NOMO-1 (cell line): ENCODE measurements at regions not wholly inside any gene's neighbourhood (a gene's known extent, or its start where the extent isn't known, plus 50 kb on each side); places are given as distances from the start of the nearest gene placed in this dataset.
"Not testable (repeated sequence)": the region's sequence is repeated elsewhere in the genome, so short reads cannot be mapped to it uniquely, and the experiment has no call there.

ENCODE experiments used
- DNase-seq, 2 experiments: peaks; one replicate each; lab custom pipeline; 2025; ENCODE audit not compliant: unreplicated experiment in 2 of 2; lab: John Stamatoyannopoulos, UW

DNA sequence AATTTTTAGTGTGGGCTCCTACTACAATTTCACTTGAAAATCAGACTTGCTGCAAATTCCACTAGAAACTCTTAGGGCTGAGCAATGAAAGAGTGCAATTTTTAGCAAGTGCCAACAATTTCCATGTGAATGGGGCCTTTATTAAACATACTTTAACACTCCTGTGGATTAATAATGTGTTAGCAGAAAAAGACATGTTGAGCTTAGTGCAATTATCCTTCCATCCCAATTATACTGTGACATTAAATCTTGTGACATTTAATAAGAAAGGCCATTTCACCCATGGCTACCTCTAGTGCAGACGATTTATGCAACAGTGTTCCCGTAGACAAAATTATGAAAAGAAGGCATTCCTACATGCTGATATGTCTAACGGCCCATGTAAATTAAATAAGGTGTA is 639.7 kb downstream of the STK39 start:
- DNase-seq = no peak

DNA sequence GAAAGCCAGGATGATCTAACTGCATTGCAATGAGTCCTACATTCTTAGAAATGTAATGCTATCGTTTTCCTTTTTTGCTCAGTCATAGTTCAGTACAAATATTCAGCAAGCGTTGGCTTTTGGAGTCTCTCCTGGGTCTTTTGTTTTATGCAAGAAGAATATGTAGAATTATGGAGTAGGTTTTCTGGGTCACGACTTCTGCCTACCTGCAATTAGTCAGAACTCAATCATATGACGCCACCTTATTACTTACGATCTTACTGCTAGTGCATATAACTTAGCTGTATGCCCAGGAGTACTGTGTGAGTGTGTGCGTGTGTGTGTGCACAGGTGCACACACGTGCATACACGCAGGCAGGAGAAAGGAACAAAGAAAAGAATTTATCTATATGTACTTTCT is 640.2 kb downstream of the STK39 start:
- no peak for DNase-seq

DNA sequence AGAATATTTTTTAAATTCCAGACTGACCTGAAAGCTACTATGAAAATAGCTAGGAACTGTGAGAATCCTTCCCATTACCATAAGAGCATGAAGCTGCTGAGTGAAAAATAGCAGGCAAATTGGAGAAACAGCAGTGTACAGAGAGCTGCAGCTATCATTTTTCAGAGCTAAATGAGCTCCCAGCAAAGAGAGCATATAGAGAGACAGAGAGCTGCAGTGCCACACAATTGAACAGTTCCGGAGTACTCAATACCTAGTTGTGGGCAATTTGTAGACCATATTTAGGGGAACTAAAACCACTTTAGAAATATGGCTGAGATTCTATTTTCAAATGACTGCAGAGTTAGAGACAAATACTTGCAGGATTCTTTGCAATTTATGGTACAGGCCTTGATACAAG is 645.3 kb downstream of the STK39 start:
- no peak for DNase-seq

DNA sequence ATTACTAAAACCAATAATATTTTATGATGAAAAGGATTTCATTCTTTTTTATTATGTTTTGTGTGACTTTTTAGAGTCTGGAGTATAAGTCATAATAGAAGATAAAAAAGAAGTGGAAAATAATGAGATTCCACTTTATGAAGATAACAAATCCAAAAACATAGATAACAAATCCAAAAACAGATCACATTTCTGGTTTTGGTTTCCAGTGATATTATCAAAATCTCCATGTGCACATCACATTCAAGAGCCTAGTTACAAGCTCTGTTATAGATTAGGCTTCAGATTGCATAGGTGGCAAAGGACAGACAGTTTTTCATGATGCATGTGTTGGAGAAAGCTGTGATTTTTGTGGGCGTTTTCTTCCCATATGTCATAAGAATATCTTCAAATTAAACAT is 648.2 kb downstream of the STK39 start:
- DNase-seq = no peak

DNA sequence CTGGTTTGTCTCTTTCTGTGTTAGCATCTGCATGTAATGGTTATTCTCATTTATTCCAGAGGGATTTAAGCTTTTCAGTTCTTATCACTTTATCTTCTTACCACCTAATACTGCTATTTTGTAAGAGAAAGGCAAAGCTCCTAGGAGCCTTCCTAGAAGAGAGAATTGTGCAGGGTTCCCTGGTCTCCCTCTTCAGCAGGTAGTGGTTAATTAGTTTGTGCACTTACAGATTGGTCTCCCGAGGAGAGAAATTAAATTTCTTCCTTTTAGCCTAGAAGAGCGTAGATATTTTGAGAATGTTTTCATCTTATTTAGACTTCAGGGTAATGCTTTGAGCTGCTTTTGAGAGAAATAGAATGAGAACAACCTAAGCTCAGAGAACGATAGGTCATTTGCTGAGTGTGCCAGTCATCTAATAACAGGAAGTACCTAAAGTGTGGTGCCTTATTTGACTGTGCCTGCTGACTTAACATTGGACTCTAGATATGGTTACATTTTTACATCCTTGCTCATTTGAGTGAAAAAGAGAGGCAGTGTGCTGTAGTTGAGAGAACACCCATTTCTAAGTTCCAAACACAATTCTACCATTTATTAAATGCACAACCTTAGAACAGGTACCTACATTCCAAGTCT is 651.4 kb downstream of the STK39 start:
- peak in 1 of 2 experiments; percentile 9 for DNase-seq

DNA sequence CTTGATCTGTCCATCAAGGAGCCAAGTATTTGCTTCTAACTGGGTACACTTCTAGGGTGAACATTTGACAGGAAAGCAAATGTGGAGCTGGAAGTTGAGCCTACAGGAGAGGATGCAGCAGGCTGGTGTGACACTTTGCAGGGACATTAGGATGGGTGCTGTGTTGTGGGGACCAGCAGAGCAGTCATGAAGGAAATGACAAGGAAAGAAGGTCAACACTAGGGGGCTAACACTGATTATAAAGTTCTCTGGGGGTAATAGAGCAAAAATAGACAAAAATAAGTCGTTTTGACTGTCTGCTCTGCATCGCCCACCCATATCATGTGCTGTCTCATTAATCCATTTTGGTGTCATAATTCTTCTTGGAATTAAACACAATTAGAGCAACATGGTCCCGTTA is 652.4 kb downstream of the STK39 start:
- no peak for DNase-seq

DNA sequence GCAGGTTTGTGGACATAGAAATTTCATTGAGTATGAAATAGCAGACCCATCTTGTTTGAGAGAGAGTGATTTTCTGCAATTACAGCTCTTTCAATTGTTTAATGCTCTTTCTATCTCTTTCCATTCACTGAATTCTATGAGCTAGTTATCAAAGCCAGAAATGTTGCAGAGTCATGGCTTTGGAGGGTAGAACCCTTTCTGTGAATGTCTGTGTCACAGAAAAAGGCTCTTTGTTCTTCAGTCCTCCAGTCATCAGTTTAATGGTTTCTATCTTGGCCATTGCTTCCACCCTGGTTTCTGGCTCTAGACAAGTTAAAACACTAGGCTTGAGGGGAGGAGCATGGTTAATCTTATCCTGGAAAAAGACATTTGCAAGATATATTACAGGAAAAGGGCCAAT is 655.0 kb downstream of the STK39 start:
- DNase-seq = no peak

DNA sequence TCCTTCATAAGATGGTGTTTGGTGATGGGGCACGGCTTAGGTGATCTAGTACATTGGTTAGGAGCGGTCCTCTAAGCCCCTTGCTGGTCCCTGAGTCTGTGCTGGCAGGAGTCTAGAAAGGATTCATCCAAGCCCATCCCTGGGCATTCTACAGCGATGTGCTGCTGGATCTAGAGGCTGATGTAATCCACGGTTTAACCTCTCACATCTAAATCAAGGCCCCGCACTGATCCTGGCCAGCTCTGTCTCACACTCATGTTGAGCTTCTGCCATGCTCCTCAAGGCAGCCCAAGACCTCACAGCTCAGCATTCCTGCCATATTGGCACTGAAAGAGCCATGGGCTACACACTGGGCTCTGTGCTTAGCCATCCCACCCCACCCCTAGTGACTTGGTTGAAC is 664.8 kb downstream of the STK39 start:
- DNase-seq = no peak

DNA sequence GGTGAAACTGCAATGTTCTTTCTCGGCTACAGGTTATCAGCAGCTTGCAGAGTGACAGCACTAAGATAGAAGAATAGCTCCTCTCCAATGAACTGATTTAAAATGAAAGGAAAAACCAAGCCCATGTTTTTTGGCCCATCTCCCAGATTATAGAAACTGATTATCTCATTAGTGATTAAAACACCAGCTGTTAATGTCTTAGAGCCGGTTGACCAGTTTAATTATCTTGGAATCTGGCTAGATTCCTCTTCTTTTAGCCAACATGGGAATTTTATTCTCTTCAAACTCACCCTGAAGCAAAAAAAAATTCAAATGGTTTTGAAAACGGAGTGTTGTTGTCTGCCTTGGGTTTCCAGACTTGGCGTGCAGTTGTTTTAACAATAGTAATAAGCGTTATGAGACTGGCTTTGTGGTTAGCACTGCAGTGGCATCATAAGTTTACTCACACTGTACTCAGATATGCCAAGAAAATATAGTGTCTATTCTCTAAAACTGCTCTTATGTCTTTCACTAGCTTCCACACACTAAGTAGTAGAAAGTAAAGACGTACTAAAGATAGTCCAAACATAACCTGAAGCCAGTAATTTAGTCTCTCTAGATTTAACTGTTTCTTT is 665.3 kb downstream of the STK39 start:
- no peak for DNase-seq

DNA sequence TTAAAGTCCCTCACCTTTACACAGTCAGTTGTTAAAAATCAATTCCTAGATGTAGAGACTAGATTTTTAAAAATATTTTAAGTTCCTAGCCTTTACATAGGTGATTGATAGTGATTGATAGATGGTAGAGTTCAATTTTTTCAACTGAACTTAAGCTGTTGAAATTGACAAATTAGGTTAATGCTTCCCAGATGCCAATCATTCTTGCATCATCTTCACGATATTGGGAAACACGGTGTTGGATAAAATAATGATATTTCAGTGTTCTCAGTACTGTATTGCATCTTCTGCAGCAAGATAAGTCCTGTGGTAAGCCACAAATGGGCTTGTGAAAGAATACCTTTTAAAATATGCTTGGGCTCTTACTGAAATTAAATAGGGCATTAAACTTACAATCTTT is 667.6 kb downstream of the STK39 start:
- no peak for DNase-seq

DNA sequence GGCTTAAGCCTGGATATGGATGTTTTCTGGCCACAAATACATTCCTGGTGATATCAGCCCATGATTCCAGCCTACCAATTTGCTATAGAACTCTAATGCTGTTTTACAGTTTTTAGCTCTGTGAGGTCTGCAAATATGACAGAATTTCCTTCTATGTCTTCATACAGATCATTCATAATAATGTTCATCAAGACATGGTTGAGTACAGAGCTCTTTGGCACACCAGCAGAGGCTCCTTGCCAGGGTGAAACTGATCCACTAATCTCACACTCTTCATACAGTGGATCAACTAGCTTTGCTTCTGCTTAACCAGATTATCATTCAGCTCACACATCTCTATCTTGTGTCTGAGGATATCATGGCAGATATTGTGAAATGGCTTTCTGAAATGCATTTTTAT is 672.1 kb downstream of the STK39 start:
- DNase-seq = no peak

DNA sequence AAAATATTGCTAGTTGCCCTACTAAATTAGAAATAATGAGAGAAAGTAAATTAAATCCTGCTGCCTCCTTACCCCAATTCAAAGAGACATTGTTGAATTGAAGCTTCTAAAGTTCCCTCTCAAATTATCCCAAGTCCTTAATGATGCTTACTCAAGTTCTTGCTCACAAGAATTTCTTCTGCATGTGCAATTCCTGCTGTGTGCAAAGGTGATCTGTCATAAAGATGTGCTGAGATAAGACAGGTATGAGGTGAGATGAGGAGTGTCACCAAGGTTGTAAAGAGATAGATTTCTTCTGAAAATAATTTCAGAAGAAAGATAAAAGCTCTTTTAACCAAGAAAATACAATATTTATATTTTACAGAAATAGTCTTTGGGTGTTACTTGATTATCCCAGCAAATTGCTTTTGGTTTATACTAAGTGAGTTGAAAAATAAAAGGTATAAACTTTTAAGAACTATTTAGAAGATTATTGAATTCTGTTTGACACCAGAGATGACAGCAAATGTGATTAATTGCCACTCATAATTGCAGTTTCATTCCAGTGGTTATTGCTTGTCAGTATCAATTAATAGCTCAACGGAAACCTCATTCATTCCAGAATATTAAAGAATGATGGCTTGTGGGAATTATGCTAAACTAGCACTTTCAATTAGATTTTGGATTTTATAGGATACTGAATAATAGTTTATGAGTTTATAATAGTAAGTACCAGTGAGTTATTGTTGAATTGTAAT is 674.3 kb downstream of the STK39 start:
- no peak for DNase-seq

DNA sequence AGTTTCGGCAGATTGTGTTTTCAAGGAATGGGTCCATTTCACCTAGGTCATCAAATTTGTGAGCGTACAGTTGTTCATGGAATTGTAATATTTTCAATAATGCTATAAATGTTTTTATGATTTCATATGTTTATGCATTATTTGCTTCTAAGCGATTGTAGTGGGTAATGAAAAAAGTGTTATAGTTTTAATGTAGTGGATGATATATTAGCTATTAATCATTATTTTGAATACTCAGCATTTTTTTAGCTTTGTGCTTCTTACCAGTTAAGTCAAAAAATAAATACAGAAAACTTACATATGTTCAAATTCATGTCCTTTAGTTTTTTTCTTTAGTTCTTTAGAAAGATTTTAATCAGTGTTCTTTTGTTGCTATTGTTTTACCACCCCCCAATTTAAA is 677.0 kb downstream of the STK39 start:
- DNase-seq = no peak

DNA sequence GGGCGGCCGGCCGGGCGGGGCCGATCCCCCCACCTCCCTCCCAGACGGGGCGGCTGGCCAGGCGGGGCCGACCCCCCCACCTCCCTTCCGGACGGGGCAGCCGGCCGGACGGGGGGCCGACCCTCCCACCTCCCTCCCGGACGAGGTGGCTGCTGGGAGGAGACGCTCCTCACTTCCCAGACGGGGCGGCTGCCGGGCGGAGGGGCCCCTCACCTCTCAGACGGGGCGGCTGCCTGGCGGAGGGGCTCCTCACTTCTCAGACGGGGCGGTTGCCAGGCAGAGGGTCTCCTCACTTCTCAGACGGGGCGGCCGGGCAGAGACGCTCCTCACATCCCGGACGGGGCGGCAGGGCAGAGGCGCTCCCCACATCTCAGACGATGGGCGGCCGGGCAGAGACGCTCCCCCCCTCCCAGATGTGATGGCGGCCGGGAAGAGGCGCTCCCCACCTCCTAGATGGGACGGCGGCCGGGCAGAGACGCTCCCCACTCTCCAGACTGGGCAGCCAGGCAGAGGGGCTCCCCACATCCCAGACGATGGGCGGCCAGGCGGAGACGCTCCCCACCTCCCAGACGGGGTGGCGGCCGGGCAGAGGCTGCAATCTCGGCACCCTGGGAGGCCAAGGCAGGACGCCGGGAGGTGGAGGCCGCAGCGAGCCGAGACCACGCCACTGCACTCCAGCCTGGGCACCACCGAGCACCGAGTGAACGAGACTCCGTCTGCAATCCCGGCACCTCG is 675.8 kb downstream of the XIRP2 start:
- not testable (repeated sequence) for DNase-seq

DNA sequence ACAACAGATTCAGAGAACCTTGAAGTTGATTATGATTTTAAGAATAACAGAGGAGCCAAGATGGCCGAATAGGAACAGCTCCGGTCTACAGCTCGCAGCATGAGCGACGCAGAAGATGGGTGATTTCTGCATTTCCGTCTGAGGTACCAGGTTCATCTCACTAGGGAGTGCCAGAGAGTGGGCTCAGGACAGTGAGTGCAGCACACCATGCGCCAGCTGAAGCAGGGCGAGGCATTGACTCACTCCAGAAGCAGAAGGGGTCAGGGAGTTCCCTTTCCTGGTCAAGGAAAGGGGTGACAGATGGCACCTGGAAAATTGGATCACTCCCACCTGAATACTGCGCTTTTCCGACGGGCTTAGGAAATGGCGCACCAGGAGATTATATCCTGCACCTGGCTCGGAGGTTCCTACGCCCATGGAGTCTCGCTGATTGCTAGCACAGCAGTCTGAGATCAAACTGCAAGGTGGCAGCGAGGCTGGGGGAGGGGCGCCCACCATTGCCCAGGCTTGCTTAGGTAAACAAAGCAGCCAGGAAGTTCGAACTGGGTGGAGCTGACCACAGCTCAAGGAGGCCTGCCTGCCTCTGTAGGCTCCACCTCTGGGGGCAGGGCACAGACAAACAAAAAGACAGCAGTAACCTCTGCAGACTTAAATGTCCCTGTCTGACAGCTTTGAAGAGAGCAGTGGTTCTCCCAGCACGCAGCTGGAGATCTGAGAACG is 670.2 kb downstream of the XIRP2 start:
- not testable (repeated sequence) for DNase-seq

DNA sequence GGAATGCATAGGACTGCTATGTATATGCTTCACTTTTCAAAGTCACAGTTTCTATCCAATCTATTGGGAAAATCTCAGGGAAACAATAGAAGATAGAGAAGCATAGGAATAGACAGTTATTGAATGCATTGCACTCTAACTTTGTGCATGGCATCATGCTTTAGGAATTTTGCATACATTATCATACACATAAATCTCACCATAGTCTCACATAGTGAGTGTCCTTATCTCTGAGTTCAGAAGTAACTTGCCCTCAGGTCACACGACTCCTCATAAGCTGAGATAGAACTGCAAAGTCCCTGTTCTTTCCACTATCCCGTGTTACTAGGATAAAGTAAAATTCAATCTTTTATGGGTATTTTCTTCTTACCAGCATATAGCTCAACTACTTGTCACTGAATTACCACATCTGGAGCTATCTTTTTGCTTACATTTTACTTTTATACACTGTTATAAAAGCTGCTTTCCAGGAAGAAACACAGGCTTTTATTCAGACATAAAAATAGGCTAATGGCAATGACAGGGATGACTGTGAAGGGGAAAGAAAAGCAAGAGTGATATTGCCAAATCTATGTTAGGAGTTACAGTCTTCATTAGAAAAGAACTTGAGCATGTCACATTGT is 666.9 kb downstream of the XIRP2 start:
- no peak for DNase-seq

DNA sequence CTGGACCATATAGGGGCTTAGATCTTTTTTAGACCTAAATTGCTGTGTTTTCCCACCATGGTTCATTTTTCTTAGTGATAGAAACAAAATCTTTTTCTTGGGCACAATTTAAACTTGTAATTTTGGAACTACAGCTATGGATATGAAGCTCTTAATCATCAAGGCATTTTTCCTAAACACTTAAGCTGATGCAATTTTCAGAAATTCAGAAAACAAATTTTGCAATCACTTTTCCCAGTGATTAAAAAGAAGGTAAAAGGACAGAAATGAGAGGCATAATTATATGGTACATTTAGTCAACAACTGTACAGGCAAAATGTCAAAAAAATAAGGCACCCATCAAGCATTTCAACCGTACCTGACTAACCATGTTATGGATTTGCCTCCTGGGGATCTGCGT is 665.4 kb downstream of the XIRP2 start:
- no peak for DNase-seq

DNA sequence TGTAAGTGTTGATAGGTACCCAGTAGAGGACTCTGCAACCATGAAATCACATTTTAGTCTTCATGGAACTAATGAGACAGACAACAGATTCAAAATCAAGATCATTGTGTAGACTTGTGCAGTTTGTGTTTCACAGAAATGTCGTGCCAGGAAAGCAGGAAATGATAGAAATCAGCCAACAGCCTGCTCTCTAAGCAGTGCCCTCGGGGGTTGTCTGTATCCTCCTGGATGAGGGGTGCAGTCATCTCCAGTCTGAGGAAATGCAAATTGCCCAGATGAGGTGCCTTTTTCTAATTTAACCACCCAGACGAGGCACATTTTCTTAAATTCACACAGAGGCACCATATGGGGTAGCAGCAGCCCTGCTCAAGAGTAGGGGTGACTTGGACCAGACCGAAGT is 663.1 kb downstream of the XIRP2 start:
- DNase-seq = no peak

DNA sequence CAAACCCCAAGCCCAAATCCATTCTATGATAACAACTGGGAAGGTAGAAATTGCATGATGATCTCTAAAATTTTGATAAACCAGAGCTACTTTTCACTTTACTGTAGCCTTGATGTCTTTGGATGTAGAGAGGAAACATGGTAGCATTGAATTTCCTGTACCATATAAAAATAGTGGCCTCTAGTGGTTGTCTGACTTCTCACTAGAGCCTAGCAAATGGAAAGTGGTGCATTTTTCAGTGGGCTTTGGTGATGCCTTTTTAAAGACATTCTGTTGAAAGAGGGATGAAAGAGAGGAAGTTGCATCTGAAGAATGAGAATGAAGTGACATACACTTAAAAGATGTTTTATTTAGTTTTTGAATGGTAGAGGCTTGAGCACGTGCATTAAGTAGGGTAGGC is 662.2 kb downstream of the XIRP2 start:
- no peak for DNase-seq

DNA sequence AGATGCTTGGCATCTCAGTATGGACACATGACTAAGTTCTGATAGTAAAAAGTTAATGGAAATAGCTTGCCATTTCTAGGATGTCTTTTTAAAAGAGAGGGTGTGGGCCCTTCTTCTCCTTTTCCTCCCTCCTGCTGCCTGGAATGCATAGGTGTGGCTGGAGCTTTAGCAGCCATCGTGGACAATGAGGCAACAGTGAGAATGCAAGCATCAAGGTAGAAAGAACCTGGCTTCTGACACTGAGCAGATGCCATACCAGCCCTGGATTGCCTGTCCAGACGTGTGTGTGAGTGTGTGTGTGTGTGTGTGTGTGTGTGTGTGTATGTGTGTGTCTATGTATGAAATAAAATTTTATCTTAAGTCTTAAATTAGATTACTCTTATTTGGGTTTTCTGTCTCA is 660.1 kb downstream of the XIRP2 start:
- DNase-seq = no peak

DNA sequence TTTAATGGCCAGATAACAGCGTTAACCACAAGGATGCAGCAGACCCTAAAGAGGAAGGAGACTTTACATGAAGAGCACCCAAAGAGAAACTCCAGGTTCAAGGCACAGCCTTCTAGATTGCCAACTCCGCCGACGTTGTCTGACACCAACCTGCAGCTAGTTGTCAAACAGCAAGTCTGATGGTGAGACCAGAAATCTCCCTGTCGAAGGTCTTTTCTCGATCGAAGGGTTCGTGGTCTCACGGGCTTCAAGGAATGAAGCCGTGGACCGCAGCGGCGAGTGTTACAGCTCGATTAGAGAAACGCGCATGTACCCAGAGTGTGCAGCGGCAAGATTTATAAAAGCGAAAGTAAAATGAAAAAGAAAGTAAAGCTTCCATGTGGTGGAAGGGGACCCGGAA is 656.3 kb downstream of the XIRP2 start:
- no peak for DNase-seq
